Lower lobe of right lung (tissue), 2 donors: ENCODE measurements at regions not wholly inside any gene's neighbourhood (a gene's known extent, or its start where the extent isn't known, plus 50 kb on each side); places are given as distances from the start of the nearest gene placed in this dataset.

Source experiments
- ATAC-seq, 2 donors: fragments of 200-7000 bp; cut with Tn5 transposase; one replicate each; pipeline ENCODE4 v1.9.1; 2020 to 2022; ENCODE audit warnings: mild to moderate bottlenecking in 2 of 2, moderate library complexity in 2 of 2
- DNase-seq: peaks from one replicate; pipeline ENCODE4 v3.0.0-alpha.2; 2020
- H3K27ac ChIP-seq: fragments of 200-600 bp; one replicate; pipeline ENCODE4 v1.8.0; 2022
- H3K27me3 ChIP-seq: fragments of 200-600 bp; one replicate; pipeline ENCODE4 v1.8.0; 2022; ENCODE audit warnings: low read depth
- H3K36me3 ChIP-seq: fragments of 200-600 bp; one replicate; pipeline ENCODE4 v1.8.0; 2022; ENCODE audit warnings: mild to moderate bottlenecking
- H3K4me1 ChIP-seq: fragments of 200-600 bp; one replicate; pipeline ENCODE4 v1.8.0; 2022
- H3K4me3 ChIP-seq: fragments of 200-600 bp; one replicate; pipeline ENCODE4 v1.8.0; 2022; ENCODE audit warnings: mild to moderate bottlenecking
- H3K9me3 ChIP-seq: fragments of 200-600 bp; one replicate; pipeline ENCODE4 v1.8.0; 2022
- intact Hi-C: fragments of 100-400 bp; cut with DNase I; formaldehyde crosslinking; loops from one replicate; pipeline ENCODE4 v1.11.0; 2022
- TF ChIP-seq, protein P1 (sequence below): fragments of 200-600 bp; IDR thresholded peaks from one replicate; pipeline ENCODE4 v1.8.0; 2022; ENCODE audit warnings: antibody characterized with exemption, mild to moderate bottlenecking
- donor health status: DM: no; HTN: yes; CAD: no; lungs with severe emphysema.

DNA sequence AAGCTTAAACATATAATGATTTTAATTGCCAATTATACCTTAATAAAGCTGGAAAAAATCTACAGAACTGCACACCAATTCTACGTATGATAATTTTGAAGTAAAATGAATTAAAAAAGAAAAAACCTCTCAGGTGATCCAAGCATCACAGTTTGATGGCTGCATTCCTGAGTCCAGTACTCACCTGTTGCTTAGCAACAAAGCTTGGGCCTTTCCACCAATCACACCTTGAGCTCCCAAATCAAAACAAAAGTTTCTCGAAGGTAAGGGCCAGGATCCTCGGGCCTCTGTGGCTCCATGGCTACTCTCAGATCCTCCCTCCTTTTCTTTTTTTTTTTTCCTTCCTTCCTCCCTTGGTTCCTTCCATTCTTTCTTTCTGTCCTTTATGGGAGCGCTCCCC, 137.2 kb upstream of the PCBD1 start:
- no peak for DNase-seq
- Histone ChIP-seq H3K4me3 (no peak overlapping the region), H3K27me3 (no peaks in the 10 kb centered on the region), H3K36me3 (no peaks in the 10 kb centered on the region), H3K4me1 (no peaks in the 10 kb centered on the region), H3K27ac (no peak overlapping the region), H3K9me3 (no peaks in the 10 kb centered on the region)
- ATAC-seq, result no peak
- TF ChIP-seq, protein P1, sequence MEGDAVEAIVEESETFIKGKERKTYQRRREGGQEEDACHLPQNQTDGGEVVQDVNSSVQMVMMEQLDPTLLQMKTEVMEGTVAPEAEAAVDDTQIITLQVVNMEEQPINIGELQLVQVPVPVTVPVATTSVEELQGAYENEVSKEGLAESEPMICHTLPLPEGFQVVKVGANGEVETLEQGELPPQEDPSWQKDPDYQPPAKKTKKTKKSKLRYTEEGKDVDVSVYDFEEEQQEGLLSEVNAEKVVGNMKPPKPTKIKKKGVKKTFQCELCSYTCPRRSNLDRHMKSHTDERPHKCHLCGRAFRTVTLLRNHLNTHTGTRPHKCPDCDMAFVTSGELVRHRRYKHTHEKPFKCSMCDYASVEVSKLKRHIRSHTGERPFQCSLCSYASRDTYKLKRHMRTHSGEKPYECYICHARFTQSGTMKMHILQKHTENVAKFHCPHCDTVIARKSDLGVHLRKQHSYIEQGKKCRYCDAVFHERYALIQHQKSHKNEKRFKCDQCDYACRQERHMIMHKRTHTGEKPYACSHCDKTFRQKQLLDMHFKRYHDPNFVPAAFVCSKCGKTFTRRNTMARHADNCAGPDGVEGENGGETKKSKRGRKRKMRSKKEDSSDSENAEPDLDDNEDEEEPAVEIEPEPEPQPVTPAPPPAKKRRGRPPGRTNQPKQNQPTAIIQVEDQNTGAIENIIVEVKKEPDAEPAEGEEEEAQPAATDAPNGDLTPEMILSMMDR, result no peak
- intact Hi-C loops, result no loop called here

GRCh38 chr10:71028066-71028465, 139.7 kb upstream of the PCBD1 start:
- intact Hi-C loops, result no loop called here
- DNase-seq, result no peak
- H3K27me3 ChIP-seq, result no peaks in the 10 kb centered on the region

GRCh38 chr10:71029411-71029892, 141.1 kb upstream of the PCBD1 start:
- Histone ChIP-seq H3K27me3 (no peaks in the 10 kb centered on the region), H3K9me3 (no peaks in the 10 kb centered on the region), H3K4me1 (no peaks in the 10 kb centered on the region), H3K4me3 (no peak overlapping the region), H3K27ac (no peak overlapping the region), H3K36me3 (no peaks in the 10 kb centered on the region)
- DNase-seq, result no peak
- ATAC-seq, result no peak
- intact Hi-C loops, result no loop called here
- TF ChIP-seq, protein P1, result no peak

More at GRCh38 chr10:71028066-71028465, 139.7 kb upstream of the PCBD1 start:
- H3K36me3 ChIP-seq, result no peaks in the 10 kb centered on the region
- H3K4me1 ChIP-seq, result no peaks in the 10 kb centered on the region
- ATAC-seq, result no peak
- TF ChIP-seq, protein P1, result no peak
- H3K4me3 ChIP-seq, result no peak overlapping the region
- H3K27ac ChIP-seq, result no peak overlapping the region
- H3K9me3 ChIP-seq, result no peaks in the 10 kb centered on the region

DNA sequence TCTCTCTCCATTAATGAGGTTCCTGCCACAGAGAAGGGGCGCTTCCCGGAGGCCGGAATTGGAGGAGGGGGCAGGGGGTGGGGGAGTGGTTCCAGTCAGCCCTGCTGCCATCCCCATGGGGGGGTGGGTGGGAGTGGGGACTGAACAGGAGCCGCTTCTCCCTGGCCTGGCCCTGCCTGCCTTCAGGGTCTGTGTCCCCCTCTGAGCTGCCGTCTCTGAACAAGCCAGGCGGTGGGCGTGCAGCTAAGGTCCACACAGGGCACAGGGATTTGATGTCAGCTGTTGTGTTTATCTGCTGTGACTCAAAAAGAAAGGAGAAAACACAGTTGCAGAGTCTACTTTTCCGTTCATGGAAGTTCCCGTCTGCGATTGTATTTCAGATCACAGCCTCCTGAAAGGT, 141.5 kb upstream of the PCBD1 start:
- DNase-seq (no peak), ATAC-seq (no peak)
- Histone ChIP-seq H3K4me1 (no peaks in the 10 kb centered on the region), H3K27ac (no peak overlapping the region), H3K36me3 (no peaks in the 10 kb centered on the region), H3K9me3 (no peaks in the 10 kb centered on the region), H3K4me3 (no peak overlapping the region), H3K27me3 (no peaks in the 10 kb centered on the region)
- intact Hi-C loops, result no loop called here
- TF ChIP-seq, protein P1, result no peak

GRCh38 chr10:71031026-71031425, 142.7 kb upstream of the PCBD1 start:
- intact Hi-C loops, result no loop called here
- TF ChIP-seq, protein P1, result no peak
- Histone ChIP-seq H3K4me3 (no peak overlapping the region), H3K27me3 (no peaks in the 10 kb centered on the region), H3K36me3 (no peaks in the 10 kb centered on the region), H3K4me1 (no peaks in the 10 kb centered on the region), H3K27ac (no peak overlapping the region), H3K9me3 (no peaks in the 10 kb centered on the region)
- ATAC-seq (no peak), DNase-seq (no peak)

GRCh38 chr10:71031603-71032002, 143.2 kb upstream of the PCBD1 start:
- H3K27ac ChIP-seq, result no peak overlapping the region
- no peak for ATAC-seq
- no peaks in the 10 kb centered on the region for H3K27me3 ChIP-seq
- H3K9me3 ChIP-seq, result no peaks in the 10 kb centered on the region
- no peak overlapping the region for H3K4me3 ChIP-seq
- intact Hi-C loops, result no loop called here
- TF ChIP-seq, protein P1, result no peak
- no peaks in the 10 kb centered on the region for H3K36me3 ChIP-seq
- H3K4me1 ChIP-seq, result no peaks in the 10 kb centered on the region
- DNase-seq, result no peak
